OCI-LY7 (cell line): ENCODE measurements at regions not wholly inside any gene's neighbourhood (a gene's known extent, or its start where the extent isn't known, plus 50 kb on each side); places are given as distances from the start of the nearest gene placed in this dataset.

Source experiments
- BruUV-seq: library from RNA; stranded (reverse); fragments of 400-500 nt; replicated peaks from 2 replicates; lab custom pipeline; 2021; lab: Mats Ljungman, UMichigan
- CTCF ChIA-PET: fragments of 300-600 bp; sonication (Branson Sonifier 250); formaldehyde crosslinking; loops from one replicate; lab custom pipeline; 2022; ENCODE audit warnings: antibody characterized with exemption; ENCODE audit not compliant: unreplicated experiment; lab: Charles Lee
- POLR2A ChIA-PET: fragments of 300-600 bp; sonication (Branson Sonifier 250); formaldehyde crosslinking; loops from one replicate; lab custom pipeline; 2022; ENCODE audit warnings: antibody characterized with exemption; lab: Charles Lee
- DNase-seq: peaks from one replicate; pipeline ENCODE4 v3.0.0-alpha.2; 2015; ENCODE audit warnings: low spot score
- H2AFZ ChIP-seq: fragments of 200-600 bp; sonication (generic), shearing (Covaris generic); 2 replicates; pipeline ENCODE4 v1.6.1; 2014; ENCODE audit warnings: mild to moderate bottlenecking, antibody characterized with exemption, low read length, moderate library complexity
- H3K27ac ChIP-seq: fragments of 200-600 bp; sonication (generic); 2 replicates; pipeline ENCODE4 v1.5.1; 2014; ENCODE audit warnings: mixed run types, low read depth, mild to moderate bottlenecking, moderate library complexity, low read length, inconsistent platforms; ENCODE audit not compliant: poor library complexity, severe bottlenecking
- H3K36me3 ChIP-seq: fragments of 200-600 bp; sonication (generic); 2 replicates; pipeline ENCODE4 v1.6.1; 2014; ENCODE audit warnings: mild to moderate bottlenecking, antibody characterized with exemption, low read length, moderate library complexity, mixed read lengths; ENCODE audit not compliant: insufficient read depth
- H3K4me1 ChIP-seq: fragments of 200-600 bp; sonication (generic); 2 replicates; pipeline ENCODE4 v1.5.1; 2014; ENCODE audit warnings: mild to moderate bottlenecking, low read length; ENCODE audit not compliant: insufficient read depth, poor library complexity, severe bottlenecking
- H3K4me2 ChIP-seq: fragments of 200-600 bp; sonication (generic); 2 replicates; pipeline ENCODE4 v1.6.1; 2014; ENCODE audit warnings: mild to moderate bottlenecking, low read length
- H3K4me3 ChIP-seq: fragments of 200-600 bp; sonication (generic); 2 replicates; pipeline ENCODE4 v1.5.1; 2014; ENCODE audit warnings: mild to moderate bottlenecking, low read depth, low read length; ENCODE audit not compliant: poor library complexity, severe bottlenecking
- H3K79me2 ChIP-seq: fragments of 200-600 bp; sonication (generic); 2 replicates; pipeline ENCODE4 v1.6.1; 2016; ENCODE audit warnings: low read depth, mild to moderate bottlenecking, low read length, moderate library complexity, mixed read lengths; ENCODE audit not compliant: insufficient read depth
- H3K9me2 ChIP-seq: fragments of 200-600 bp; sonication (generic); 2 replicates; pipeline ENCODE4 v1.6.1; 2016; ENCODE audit warnings: mild to moderate bottlenecking, low read length, mixed read lengths; ENCODE audit not compliant: insufficient read depth
- H3K9me3 ChIP-seq: fragments of 200-600 bp; sonication (generic); 2 replicates; pipeline ENCODE4 v1.6.1; 2014; ENCODE audit warnings: mild to moderate bottlenecking, mixed run types, low read length, mixed read lengths
- H4K20me1 ChIP-seq: fragments of 200-600 bp; sonication (generic); 2 replicates; pipeline ENCODE4 v1.6.1; 2014; ENCODE audit warnings: mild to moderate bottlenecking, antibody characterized with exemption, low read length, moderate library complexity, mixed read lengths; ENCODE audit not compliant: insufficient read depth
- CTCF ChIP-seq: fragments of 200-600 bp; sonication (generic); conservative IDR thresholded peaks from 2 replicates; pipeline ENCODE4 v1.5.1; 2014; ENCODE audit warnings: mild to moderate bottlenecking, antibody characterized with exemption, low read length, moderate library complexity, mixed read lengths
- EZH2phosphoT487 ChIP-seq: fragments of 200-600 bp; sonication (generic); IDR thresholded peaks from 2 replicates; pipeline ENCODE4 v1.6.1; 2018; ENCODE audit warnings: low read depth, borderline replicate concordance, mild to moderate bottlenecking, mixed run types, antibody characterized with exemption, low read length, moderate library complexity, mixed read lengths
- intact Hi-C: fragments of 100-400 bp; cut with micrococcal nuclease; formaldehyde crosslinking; loops from one replicate; pipeline ENCODE4 v1.10.0; 2022; ENCODE audit not compliant: unreplicated experiment

GRCh38 chr14:98582276-98582675 is 689.7 kb downstream of the BCL11B start:
- H3K79me2 ChIP-seq, result no peaks in the 10 kb centered on the region
- no peak overlapping the region for H2AFZ ChIP-seq
- no peak overlapping the region for H3K4me2 ChIP-seq
- H3K9me2 ChIP-seq, result no peaks in the 10 kb centered on the region
- H3K27ac ChIP-seq, result no peak overlapping the region
- POLR2A ChIA-PET, result no interaction called here
- no TSS peak for BruUV-seq
- TF ChIP-seq CTCF (no peak), EZH2phosphoT487 (no peak)
- no peak for DNase-seq
- H4K20me1 ChIP-seq, result no peaks in the 10 kb centered on the region
- H3K4me3 ChIP-seq, result no peak overlapping the region
- intact Hi-C loops, result no loop called here
- CTCF ChIA-PET, result no interaction called here
- no peaks in the 10 kb centered on the region for H3K36me3 ChIP-seq
- H3K9me3 ChIP-seq, result no peaks in the 10 kb centered on the region
- no peaks in the 10 kb centered on the region for H3K4me1 ChIP-seq

- Histone ChIP-seq H3K27ac (no peak overlapping the region), H3K4me1 (no peaks in the 10 kb centered on the region), H3K9me2 (no peaks in the 10 kb centered on the region), H3K9me3 (no peaks in the 10 kb centered on the region), H4K20me1 (no peaks in the 10 kb centered on the region), H3K79me2 (no peaks in the 10 kb centered on the region), H3K4me3 (no peak overlapping the region), H2AFZ (no peak overlapping the region), H3K4me2 (no peak overlapping the region), H3K36me3 (no peaks in the 10 kb centered on the region)
- BruUV-seq, result no TSS peak
- no peak for DNase-seq
- no peak for TF ChIP-seq CTCF
- TF ChIP-seq EZH2phosphoT487, result no peak
- intact Hi-C loops, result no loop called here
- POLR2A ChIA-PET, result no interaction called here
- CTCF ChIA-PET, result no interaction called here
Measured at GRCh38 chr14:98591161-98591560, 680.8 kb downstream of the BCL11B start.

- no peaks in the 10 kb centered on the region for H3K4me1 ChIP-seq
- intact Hi-C loops, result no loop called here
- no peak overlapping the region for H2AFZ ChIP-seq
- H4K20me1 ChIP-seq, result no peaks in the 10 kb centered on the region
- H3K9me3 ChIP-seq, result no peaks in the 10 kb centered on the region
- no peaks in the 10 kb centered on the region for H3K79me2 ChIP-seq
- ChIA-PET POLR2A (no interaction called here), CTCF (no interaction called here)
- BruUV-seq, result no TSS peak
- TF ChIP-seq CTCF (no peak), EZH2phosphoT487 (no peak)
- no peak for DNase-seq
- H3K4me2 ChIP-seq, result no peak overlapping the region
- no peaks in the 10 kb centered on the region for H3K36me3 ChIP-seq
- H3K9me2 ChIP-seq, result no peaks in the 10 kb centered on the region
- H3K27ac ChIP-seq, result no peak overlapping the region
- H3K4me3 ChIP-seq, result no peak overlapping the region
Measured at GRCh38 chr14:98592611-98593170, 679.3 kb downstream of the BCL11B start.
